ENCODE measurements at regions not wholly inside any gene's neighbourhood (a gene's known extent, or its start where the extent isn't known, plus 50 kb on each side); places are given as distances from the start of the nearest gene placed in this dataset.
A peak's percentile ranks its signal among the peaks of the same experiment; 100 is the strongest.

DNA sequence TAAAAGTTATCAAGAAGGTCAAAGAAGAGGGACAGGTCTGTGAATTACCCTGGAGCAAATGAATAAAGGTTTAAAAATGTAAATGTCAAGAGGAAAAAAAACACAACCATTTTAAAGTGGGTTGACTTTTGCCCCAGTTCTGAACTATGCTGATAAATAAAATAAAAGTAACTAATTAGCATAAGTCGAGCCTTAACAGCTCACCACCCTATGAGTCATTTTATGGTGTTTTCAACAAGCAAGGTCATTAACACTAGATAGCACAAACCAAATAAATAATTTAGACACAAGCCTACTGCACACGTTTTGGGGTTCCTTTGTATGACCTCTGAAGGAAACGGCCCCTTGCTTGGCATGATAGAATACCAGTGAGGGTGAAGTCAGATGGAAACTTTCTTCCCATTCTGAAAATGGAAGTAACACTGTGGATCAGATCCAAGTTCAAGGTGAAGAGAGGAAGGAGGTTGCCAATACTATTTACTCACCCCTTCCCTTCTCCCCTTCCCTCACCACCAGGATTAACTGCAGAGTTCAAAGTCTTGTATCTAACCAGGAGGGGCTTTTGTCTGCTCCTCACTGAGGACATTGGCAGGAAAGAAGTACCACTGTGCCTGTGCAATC is 380.0 kb upstream of the ACVR2A start:
- WGBS (ENCODE audit: insufficient coverage), result no CpG with 5 or more reads among the region's 3 CpGs
- H3K36me3 ChIP-seq (ENCODE audit: control insufficient read depth, insufficient read depth, low read length), result no peaks in the 10 kb centered on the region
- no peaks in the 10 kb centered on the region for H3K27me3 ChIP-seq (ENCODE audit: control insufficient read depth, insufficient read depth, low read length)
- H3K4me3 ChIP-seq (ENCODE audit: low read depth, low read length), result no peak overlapping the region
- no peaks in the 10 kb centered on the region for H3K9me3 ChIP-seq (ENCODE audit: control insufficient read depth, insufficient read depth, low read length)
- no peak overlapping the region for H3K27ac ChIP-seq (ENCODE audit: low read depth, low read length)
- H3K4me1 ChIP-seq (ENCODE audit: control insufficient read depth, insufficient read depth, low read length), result no peaks in the 10 kb centered on the region
- DNase-seq (ENCODE audit: low read depth in 4 of 6, low spot score in 6 of 6), result no peak

DNA sequence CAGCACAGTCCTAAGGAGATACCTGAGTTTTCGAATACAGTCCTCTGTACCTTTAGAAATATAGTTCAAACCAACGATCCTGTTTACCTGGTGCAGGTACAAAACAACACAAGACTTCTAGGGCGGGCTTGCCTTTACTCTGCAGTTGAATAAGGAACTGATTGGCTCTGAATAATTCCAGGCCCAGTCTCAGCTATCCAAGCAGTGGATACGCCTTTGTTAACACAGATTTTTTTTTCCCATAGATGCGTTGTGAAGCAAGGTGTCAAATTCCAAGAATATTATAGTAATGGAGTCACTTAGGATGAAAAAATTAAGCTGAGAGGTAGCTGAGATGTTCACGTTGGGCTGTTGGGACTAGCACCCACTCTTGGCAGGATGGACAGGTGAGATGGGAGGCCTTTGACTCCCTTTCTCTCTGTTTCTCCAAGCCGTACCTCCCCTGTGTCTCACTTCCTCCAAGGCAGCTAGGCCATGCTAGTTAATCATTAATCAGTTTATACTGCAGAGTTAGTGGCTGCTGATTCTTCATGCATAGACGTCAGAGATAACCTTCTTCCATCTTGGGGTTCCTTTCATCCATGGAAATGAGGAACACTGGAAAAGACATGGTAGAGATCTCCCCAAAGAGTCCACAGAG is 380.8 kb upstream of the ACVR2A start:
- Histone ChIP-seq H3K36me3 (ENCODE audit: control insufficient read depth, insufficient read depth, low read length) (no peaks in the 10 kb centered on the region), H3K4me1 (ENCODE audit: control insufficient read depth, insufficient read depth, low read length) (no peaks in the 10 kb centered on the region), H3K27ac (ENCODE audit: low read depth, low read length) (no peak overlapping the region), H3K9me3 (ENCODE audit: control insufficient read depth, insufficient read depth, low read length) (no peaks in the 10 kb centered on the region), H3K4me3 (ENCODE audit: low read depth, low read length) (no peak overlapping the region), H3K27me3 (ENCODE audit: control insufficient read depth, insufficient read depth, low read length) (no peaks in the 10 kb centered on the region)
- WGBS (ENCODE audit: insufficient coverage), result 96% methylated on average over 3 of the region's 8 CpGs
- no peak for DNase-seq (ENCODE audit: low read depth in 4 of 6, low spot score in 6 of 6)

DNA sequence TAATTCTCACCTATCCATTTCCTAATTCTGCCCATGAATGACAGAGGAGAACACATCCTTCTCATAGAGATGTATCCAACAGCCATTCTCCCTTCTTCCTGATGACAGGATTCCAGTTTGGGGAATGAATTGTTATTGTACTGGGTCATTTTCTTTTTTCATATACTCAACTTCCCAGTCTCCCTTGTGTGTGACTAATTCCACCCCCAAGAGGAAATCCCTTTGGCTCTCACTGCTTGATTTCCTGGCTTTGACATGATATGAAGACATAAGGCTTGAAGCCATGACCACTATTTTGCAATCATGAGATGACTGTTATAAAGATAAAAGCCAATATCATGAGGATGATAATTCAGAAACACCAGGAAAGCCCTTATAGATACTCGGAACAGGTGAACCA is 384.7 kb upstream of the ACVR2A start:
- no peak overlapping the region for H3K27ac ChIP-seq (ENCODE audit: low read depth, low read length)
- no peaks in the 10 kb centered on the region for H3K36me3 ChIP-seq (ENCODE audit: control insufficient read depth, insufficient read depth, low read length)
- H3K27me3 ChIP-seq (ENCODE audit: control insufficient read depth, insufficient read depth, low read length), result no peaks in the 10 kb centered on the region
- no CpG with 5 or more reads among the region's 1 CpG for WGBS (ENCODE audit: insufficient coverage)
- H3K4me3 ChIP-seq (ENCODE audit: low read depth, low read length), result no peak overlapping the region
- no peaks in the 10 kb centered on the region for H3K4me1 ChIP-seq (ENCODE audit: control insufficient read depth, insufficient read depth, low read length)
- H3K9me3 ChIP-seq (ENCODE audit: control insufficient read depth, insufficient read depth, low read length), result no peaks in the 10 kb centered on the region
- no peak for DNase-seq (ENCODE audit: low read depth in 4 of 6, low spot score in 6 of 6)

DNA sequence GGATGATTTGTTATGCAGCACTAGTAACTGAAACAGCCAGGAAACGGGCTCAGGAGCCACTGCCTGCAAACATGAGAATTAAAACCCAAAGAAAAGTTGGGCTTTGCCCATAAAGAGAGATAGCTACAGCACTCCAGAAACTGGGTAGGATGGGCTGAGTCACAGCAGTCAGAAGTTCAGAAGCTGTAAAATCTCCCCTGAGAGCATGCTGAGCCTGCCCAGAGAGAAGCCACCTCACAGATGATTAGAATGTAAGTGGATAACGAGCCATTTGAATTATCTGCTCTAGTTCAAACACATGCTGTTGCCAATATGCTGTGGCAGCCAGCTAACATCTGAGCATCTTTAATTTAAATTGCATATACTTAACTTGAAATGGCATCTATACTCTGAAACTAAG is 388.1 kb upstream of the ACVR2A start:
- peak in 2 of 6 donors; percentile 61 to 67 for DNase-seq (ENCODE audit: low read depth in 4 of 6, low spot score in 6 of 6)
- H3K4me1 ChIP-seq (ENCODE audit: control insufficient read depth, insufficient read depth, low read length), result no peaks in the 10 kb centered on the region
- H3K27me3 ChIP-seq (ENCODE audit: control insufficient read depth, insufficient read depth, low read length), result no peaks in the 10 kb centered on the region
- no peak overlapping the region for H3K27ac ChIP-seq (ENCODE audit: low read depth, low read length)
- WGBS (ENCODE audit: insufficient coverage), result 76% methylated on average over 1 of the region's 2 CpGs
- no peaks in the 10 kb centered on the region for H3K9me3 ChIP-seq (ENCODE audit: control insufficient read depth, insufficient read depth, low read length)
- no peaks in the 10 kb centered on the region for H3K36me3 ChIP-seq (ENCODE audit: control insufficient read depth, insufficient read depth, low read length)
- H3K4me3 ChIP-seq (ENCODE audit: low read depth, low read length), result no peak overlapping the region

DNA sequence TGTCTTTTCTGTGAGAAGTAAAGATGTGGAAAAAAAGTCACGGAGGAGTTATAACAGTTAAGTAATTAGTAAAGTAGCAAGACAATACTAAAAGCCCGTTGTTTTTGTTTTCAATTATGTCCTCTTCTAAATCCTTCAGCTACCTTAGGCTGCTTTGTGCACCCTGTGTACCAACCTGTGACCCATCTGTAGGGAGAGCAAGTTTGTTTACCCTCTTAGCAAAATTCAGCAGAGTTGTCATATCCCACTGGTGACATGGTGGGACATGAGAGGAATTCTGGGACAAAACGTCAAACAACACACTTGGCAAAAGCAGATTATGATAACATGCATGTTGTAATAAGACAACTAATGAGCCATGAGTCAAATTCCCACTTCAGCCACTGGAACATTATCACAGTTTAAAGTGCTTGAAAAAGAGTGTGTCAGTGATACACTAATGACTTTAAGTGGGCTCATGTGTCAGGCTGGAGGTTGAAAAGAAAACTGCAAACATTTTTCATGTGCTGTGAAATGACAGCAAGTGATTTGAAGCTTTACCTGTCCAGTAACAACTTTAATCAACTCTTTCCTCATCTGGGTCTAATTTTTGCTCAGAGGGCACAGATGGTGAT is 392.8 kb upstream of the ACVR2A start:
- Histone ChIP-seq H3K27me3 (ENCODE audit: control insufficient read depth, insufficient read depth, low read length) (no peaks in the 10 kb centered on the region), H3K4me3 (ENCODE audit: low read depth, low read length) (no peak overlapping the region), H3K27ac (ENCODE audit: low read depth, low read length) (no peak overlapping the region), H3K4me1 (ENCODE audit: control insufficient read depth, insufficient read depth, low read length) (peaks cover 3% of the 10 kb centered on the region), H3K9me3 (ENCODE audit: control insufficient read depth, insufficient read depth, low read length) (no peaks in the 10 kb centered on the region), H3K36me3 (ENCODE audit: control insufficient read depth, insufficient read depth, low read length) (no peaks in the 10 kb centered on the region)
- no CpG with 5 or more reads among the region's 3 CpGs for WGBS (ENCODE audit: insufficient coverage)
- peak in 1 of 6 donors; percentile 84 for DNase-seq (ENCODE audit: low read depth in 4 of 6, low spot score in 6 of 6)

DNA sequence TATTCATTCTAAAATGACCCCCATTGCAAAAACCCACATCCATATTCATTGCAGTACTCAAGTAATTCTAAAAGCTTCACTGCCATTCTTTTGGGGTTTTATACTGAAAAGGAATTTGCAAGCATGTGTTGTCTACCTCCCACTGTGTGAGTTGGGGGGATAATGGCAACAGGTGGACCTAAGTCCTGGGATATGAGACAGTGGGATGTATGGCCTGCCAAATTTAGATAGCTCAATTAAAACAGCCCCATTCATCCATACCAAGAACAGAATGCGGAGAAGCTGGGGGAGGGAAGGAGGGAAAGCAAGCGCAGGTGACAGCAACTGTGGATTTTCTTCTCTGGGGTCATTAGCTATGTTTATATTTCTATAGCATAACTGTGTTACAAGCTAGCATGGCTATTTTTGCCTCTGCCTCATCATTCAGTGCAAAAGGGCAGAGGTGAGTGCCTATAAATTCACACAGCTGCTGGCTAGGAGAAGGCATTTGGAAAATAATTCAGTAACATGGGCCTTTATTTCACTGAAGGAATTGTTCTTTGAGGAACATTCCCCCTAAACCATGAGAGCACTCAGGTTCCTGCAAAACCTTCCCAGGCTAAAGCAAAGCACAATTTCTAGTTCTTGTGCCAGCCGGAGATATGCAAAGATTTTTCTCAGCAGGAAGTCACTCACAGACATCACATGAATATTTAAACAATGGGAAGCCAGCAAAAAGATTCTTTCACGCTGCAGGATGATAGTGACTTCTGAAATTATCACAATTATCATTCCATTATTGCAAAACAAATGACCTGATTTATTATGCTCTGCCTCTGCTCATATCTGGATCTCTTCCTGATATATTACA is 393.9 kb upstream of the ACVR2A start:
- Histone ChIP-seq H3K27ac (ENCODE audit: low read depth, low read length) (no peak overlapping the region), H3K36me3 (ENCODE audit: control insufficient read depth, insufficient read depth, low read length) (no peaks in the 10 kb centered on the region), H3K9me3 (ENCODE audit: control insufficient read depth, insufficient read depth, low read length) (no peaks in the 10 kb centered on the region), H3K4me1 (ENCODE audit: control insufficient read depth, insufficient read depth, low read length) (peaks cover 3% of the 10 kb centered on the region), H3K27me3 (ENCODE audit: control insufficient read depth, insufficient read depth, low read length) (no peaks in the 10 kb centered on the region), H3K4me3 (ENCODE audit: low read depth, low read length) (no peak overlapping the region)
- DNase-seq (ENCODE audit: low read depth in 4 of 6, low spot score in 6 of 6), result peak in 2 of 6 donors; percentile 33 to 83
- WGBS (ENCODE audit: insufficient coverage), result 18% methylated on average over 2 of the region's 4 CpGs

DNA sequence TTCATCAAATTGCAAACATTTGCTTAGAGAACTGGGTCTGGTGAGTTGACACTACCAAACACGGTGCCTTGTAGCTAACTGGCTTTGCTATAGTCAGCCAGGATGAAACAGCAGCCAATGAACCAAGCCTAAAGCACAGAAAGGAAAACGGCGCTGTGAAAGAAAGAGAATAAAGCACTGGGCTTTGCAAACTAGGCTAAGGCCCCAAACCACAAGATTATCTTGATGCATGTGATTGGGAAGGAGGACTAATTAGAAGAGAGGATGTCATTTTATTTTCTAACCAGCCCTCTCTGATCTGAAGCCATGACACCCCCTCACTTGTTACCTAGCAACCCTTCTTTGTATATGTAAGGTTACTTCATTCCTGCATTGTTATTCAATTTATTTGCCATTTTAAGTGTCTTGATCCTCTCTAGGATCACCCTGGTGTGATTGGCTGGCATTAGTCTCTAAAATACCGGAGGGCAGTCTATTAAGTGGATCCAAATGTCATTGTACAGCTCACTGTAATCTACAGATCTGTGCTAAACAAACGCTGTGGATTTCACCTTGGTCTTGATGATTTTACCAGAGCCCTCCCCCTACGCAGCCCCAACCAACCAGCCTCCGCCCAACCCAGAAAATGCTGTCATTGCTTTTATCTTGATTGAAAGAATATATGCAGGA is 395.4 kb upstream of the ACVR2A start:
- no peak overlapping the region for H3K27ac ChIP-seq (ENCODE audit: low read depth, low read length)

DNA sequence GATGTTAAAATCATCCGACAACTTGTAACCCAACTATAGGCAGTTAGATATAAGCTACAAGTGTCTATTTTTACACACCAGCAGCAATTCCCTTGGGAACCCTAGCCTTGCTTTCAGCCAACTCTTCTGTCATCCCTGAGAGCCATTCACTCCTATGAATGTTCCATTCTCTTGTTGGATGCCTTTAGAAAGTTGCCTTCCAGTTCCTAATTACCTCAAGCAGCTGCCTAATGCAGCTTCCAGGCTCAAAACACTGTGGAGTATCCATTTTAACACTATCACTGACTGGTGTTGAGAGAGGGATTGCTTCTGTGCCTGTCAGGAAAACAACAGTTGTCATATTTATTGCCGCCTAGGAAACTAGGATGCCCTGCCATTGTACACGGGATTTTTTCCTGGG is 402.0 kb upstream of the ACVR2A start:
- 49% methylated on average over 3 of the region's 3 CpGs for WGBS (ENCODE audit: insufficient coverage)
- no peaks in the 10 kb centered on the region for H3K27me3 ChIP-seq (ENCODE audit: control insufficient read depth, insufficient read depth, low read length)
- no peak overlapping the region for H3K27ac ChIP-seq (ENCODE audit: low read depth, low read length)
- peaks cover 2% of the 10 kb centered on the region for H3K4me1 ChIP-seq (ENCODE audit: control insufficient read depth, insufficient read depth, low read length)
- no peaks in the 10 kb centered on the region for H3K36me3 ChIP-seq (ENCODE audit: control insufficient read depth, insufficient read depth, low read length)
- no peak overlapping the region for H3K4me3 ChIP-seq (ENCODE audit: low read depth, low read length)
- peak in 2 of 6 donors; percentile 49 to 56 for DNase-seq (ENCODE audit: low read depth in 4 of 6, low spot score in 6 of 6)
- no peaks in the 10 kb centered on the region for H3K9me3 ChIP-seq (ENCODE audit: control insufficient read depth, insufficient read depth, low read length)

More for the DNA sequence above, 395.4 kb upstream of the ACVR2A start:
- Histone ChIP-seq H3K27me3 (ENCODE audit: control insufficient read depth, insufficient read depth, low read length) (no peaks in the 10 kb centered on the region), H3K4me3 (ENCODE audit: low read depth, low read length) (no peak overlapping the region), H3K4me1 (ENCODE audit: control insufficient read depth, insufficient read depth, low read length) (peaks cover 3% of the 10 kb centered on the region), H3K36me3 (ENCODE audit: control insufficient read depth, insufficient read depth, low read length) (no peaks in the 10 kb centered on the region), H3K9me3 (ENCODE audit: control insufficient read depth, insufficient read depth, low read length) (no peaks in the 10 kb centered on the region)
- 27% methylated on average over 2 of the region's 7 CpGs for WGBS (ENCODE audit: insufficient coverage)
- peak in 4 of 6 donors; percentile 17 to 86 (median 56) for DNase-seq (ENCODE audit: low read depth in 4 of 6, low spot score in 6 of 6)

DNA sequence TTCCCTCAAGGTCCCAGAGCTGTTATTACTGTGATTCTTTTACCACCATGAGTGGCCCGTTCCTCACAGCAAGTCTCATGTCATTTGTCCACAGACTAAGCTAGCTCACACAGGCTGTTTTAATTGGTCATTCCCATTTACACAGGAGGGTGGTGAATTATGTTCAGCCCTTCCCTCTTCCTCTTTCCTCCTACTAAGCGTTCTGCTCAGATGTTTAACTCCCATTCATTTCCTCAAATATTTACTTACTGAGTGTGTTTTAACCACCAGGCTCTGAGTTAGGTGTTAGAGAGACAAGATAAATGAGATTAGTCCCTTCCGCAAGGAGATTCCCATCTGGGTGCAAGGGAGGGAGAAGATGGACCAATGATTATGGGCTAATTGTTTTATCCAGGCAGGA is 403.6 kb upstream of the ACVR2A start:
- H3K27ac ChIP-seq (ENCODE audit: low read depth, low read length), result no peak overlapping the region
- H3K9me3 ChIP-seq (ENCODE audit: control insufficient read depth, insufficient read depth, low read length), result no peaks in the 10 kb centered on the region
- 100% methylated on average over 1 of the region's 3 CpGs for WGBS (ENCODE audit: insufficient coverage)
- no peaks in the 10 kb centered on the region for H3K27me3 ChIP-seq (ENCODE audit: control insufficient read depth, insufficient read depth, low read length)
- H3K4me3 ChIP-seq (ENCODE audit: low read depth, low read length), result no peak overlapping the region
- no peak for DNase-seq (ENCODE audit: low read depth in 4 of 6, low spot score in 6 of 6)
- peaks cover 2% of the 10 kb centered on the region for H3K4me1 ChIP-seq (ENCODE audit: control insufficient read depth, insufficient read depth, low read length)
- no peaks in the 10 kb centered on the region for H3K36me3 ChIP-seq (ENCODE audit: control insufficient read depth, insufficient read depth, low read length)
